GM10266 (cell line): ENCODE measurements at regions not wholly inside any gene's neighbourhood (a gene's known extent, or its start where the extent isn't known, plus 50 kb on each side); places are given as distances from the start of the nearest gene placed in this dataset.

Experiments
- DNase-seq: peaks from one replicate; pipeline ENCODE4 v3.0.0; 2012; ENCODE audit errors: extremely low spot score
- CTCF ChIP-seq: IDR thresholded peaks from 2 replicates; pipeline ENCODE4 v1.5.1; 2012; ENCODE audit warnings: mild to moderate bottlenecking, low read depth; ENCODE audit not compliant: control insufficient read depth, insufficient read depth; ENCODE audit errors: missing control alignments

- no peak for TF ChIP-seq CTCF
- DNase-seq, result no peak
Observed at GRCh38 chr3:70736009-70736408, 423.6 kb upstream of the MDFIC2 start.

- TF ChIP-seq CTCF, result no peak
- no peak for DNase-seq
Observed at GRCh38 chr3:70734756-70735155, 422.3 kb upstream of the MDFIC2 start.

- TF ChIP-seq CTCF, result no peak
- DNase-seq, result no peak
Observed at GRCh38 chr3:70731046-70731445, 418.6 kb upstream of the MDFIC2 start.

GRCh38 chr3:70729845-70730244, 417.4 kb upstream of the MDFIC2 start:
- TF ChIP-seq CTCF, result no peak
- DNase-seq, result no peak

- no peak for TF ChIP-seq CTCF
- DNase-seq, result no peak
Observed at GRCh38 chr3:70728311-70728710, 415.9 kb upstream of the MDFIC2 start.

GRCh38 chr3:70726961-70727360, 414.5 kb upstream of the MDFIC2 start:
- DNase-seq, result no peak
- no peak for TF ChIP-seq CTCF

- no peak for TF ChIP-seq CTCF
- DNase-seq, result no peak
Observed at GRCh38 chr3:70726096-70726938, 413.9 kb upstream of the MDFIC2 start.
